ENCODE measurements at regions not wholly inside any gene's neighbourhood (a gene's known extent, or its start where the extent isn't known, plus 50 kb on each side); places are given as distances from the start of the nearest gene placed in this dataset.

DNA sequence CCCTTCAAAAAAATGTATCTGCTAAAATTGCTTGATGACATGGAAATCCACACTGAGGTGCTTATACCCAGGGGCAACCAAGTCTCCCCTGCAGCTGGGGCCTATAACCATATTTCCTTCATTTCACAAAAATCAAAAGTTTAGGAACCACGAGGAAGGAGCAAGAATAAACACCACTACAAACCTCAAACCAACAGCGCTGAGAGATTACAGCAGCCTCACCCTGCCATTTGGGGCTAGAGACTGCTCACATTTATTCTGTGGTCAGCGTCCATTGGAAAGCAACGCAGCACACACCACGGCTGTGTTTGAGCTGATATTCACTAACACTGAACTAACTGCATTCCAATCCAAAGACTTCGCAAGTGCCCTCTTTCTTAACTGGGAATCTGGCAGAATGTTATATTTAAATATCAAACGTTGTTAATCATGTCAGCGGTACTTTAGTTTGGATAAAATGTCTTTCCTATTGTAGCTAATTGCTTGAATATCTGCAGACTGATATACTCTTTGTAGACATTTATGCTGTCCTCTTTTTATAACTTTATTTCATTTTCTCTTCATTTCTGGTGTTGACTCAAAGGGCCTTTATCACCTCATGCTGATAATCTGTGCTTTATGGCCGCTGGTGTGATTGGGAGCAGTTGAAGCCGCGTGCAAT, 94.6 kb downstream of the FOXA2 start (continued):
- TF ChIP-seq, protein P1, sequence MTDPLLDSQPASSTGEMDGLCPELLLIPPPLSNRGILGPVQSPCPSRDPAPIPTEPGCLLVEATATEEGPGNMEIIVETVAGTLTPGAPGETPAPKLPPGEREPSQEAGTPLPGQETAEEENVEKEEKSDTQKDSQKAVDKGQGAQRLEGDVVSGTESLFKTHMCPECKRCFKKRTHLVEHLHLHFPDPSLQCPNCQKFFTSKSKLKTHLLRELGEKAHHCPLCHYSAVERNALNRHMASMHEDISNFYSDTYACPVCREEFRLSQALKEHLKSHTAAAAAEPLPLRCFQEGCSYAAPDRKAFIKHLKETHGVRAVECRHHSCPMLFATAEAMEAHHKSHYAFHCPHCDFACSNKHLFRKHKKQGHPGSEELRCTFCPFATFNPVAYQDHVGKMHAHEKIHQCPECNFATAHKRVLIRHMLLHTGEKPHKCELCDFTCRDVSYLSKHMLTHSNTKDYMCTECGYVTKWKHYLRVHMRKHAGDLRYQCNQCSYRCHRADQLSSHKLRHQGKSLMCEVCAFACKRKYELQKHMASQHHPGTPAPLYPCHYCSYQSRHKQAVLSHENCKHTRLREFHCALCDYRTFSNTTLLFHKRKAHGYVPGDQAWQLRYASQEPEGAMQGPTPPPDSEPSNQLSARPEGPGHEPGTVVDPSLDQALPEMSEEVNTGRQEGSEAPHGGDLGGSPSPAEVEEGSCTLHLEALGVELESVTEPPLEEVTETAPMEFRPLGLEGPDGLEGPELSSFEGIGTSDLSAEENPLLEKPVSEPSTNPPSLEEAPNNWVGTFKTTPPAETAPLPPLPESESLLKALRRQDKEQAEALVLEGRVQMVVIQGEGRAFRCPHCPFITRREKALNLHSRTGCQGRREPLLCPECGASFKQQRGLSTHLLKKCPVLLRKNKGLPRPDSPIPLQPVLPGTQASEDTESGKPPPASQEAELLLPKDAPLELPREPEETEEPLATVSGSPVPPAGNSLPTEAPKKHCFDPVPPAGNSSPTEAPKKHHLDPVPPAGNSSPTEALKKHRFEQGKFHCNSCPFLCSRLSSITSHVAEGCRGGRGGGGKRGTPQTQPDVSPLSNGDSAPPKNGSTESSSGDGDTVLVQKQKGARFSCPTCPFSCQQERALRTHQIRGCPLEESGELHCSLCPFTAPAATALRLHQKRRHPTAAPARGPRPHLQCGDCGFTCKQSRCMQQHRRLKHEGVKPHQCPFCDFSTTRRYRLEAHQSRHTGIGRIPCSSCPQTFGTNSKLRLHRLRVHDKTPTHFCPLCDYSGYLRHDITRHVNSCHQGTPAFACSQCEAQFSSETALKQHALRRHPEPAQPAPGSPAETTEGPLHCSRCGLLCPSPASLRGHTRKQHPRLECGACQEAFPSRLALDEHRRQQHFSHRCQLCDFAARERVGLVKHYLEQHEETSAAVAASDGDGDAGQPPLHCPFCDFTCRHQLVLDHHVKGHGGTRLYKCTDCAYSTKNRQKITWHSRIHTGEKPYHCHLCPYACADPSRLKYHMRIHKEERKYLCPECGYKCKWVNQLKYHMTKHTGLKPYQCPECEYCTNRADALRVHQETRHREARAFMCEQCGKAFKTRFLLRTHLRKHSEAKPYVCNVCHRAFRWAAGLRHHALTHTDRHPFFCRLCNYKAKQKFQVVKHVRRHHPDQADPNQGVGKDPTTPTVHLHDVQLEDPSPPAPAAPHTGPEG (CRISPR knock-in tag; IDR thresholded peaks at IDR 0.05), result peak; percentile 41; the same call in 1 of the 2 replicates
- TF ChIP-seq SP5 (CRISPR knock-in tag; IDR thresholded peaks at IDR 0.05; ENCODE audit: borderline replicate concordance, low read depth) (peak; percentile 25; the same call in 1 of the 2 replicates), ZNF12 (CRISPR knock-in tag; IDR thresholded peaks at IDR 0.05) (no peak), ZNF33B (CRISPR knock-in tag; IDR thresholded peaks at IDR 0.05) (0 out of 2 replicates have a peak, but pooled peaks have one; percentile 38), SATB2 (CRISPR knock-in tag; IDR thresholded peaks at IDR 0.05) (no peak)
- TF ChIP-seq, protein P2, sequence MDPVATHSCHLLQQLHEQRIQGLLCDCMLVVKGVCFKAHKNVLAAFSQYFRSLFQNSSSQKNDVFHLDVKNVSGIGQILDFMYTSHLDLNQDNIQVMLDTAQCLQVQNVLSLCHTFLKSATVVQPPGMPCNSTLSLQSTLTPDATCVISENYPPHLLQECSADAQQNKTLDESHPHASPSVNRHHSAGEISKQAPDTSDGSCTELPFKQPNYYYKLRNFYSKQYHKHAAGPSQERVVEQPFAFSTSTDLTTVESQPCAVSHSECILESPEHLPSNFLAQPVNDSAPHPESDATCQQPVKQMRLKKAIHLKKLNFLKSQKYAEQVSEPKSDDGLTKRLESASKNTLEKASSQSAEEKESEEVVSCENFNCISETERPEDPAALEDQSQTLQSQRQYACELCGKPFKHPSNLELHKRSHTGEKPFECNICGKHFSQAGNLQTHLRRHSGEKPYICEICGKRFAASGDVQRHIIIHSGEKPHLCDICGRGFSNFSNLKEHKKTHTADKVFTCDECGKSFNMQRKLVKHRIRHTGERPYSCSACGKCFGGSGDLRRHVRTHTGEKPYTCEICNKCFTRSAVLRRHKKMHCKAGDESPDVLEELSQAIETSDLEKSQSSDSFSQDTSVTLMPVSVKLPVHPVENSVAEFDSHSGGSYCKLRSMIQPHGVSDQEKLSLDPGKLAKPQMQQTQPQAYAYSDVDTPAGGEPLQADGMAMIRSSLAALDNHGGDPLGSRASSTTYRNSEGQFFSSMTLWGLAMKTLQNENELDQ (CRISPR knock-in tag; IDR thresholded peaks at IDR 0.05; ENCODE audit: borderline replicate concordance), result peak; percentile 35; the same call in 1 of the 2 replicates
- TF ChIP-seq, protein P3, sequence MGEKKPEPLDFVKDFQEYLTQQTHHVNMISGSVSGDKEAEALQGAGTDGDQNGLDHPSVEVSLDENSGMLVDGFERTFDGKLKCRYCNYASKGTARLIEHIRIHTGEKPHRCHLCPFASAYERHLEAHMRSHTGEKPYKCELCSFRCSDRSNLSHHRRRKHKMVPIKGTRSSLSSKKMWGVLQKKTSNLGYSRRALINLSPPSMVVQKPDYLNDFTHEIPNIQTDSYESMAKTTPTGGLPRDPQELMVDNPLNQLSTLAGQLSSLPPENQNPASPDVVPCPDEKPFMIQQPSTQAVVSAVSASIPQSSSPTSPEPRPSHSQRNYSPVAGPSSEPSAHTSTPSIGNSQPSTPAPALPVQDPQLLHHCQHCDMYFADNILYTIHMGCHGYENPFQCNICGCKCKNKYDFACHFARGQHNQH (CRISPR knock-in tag; IDR thresholded peaks at IDR 0.05), result no peak
- TF ChIP-seq, protein P4, sequence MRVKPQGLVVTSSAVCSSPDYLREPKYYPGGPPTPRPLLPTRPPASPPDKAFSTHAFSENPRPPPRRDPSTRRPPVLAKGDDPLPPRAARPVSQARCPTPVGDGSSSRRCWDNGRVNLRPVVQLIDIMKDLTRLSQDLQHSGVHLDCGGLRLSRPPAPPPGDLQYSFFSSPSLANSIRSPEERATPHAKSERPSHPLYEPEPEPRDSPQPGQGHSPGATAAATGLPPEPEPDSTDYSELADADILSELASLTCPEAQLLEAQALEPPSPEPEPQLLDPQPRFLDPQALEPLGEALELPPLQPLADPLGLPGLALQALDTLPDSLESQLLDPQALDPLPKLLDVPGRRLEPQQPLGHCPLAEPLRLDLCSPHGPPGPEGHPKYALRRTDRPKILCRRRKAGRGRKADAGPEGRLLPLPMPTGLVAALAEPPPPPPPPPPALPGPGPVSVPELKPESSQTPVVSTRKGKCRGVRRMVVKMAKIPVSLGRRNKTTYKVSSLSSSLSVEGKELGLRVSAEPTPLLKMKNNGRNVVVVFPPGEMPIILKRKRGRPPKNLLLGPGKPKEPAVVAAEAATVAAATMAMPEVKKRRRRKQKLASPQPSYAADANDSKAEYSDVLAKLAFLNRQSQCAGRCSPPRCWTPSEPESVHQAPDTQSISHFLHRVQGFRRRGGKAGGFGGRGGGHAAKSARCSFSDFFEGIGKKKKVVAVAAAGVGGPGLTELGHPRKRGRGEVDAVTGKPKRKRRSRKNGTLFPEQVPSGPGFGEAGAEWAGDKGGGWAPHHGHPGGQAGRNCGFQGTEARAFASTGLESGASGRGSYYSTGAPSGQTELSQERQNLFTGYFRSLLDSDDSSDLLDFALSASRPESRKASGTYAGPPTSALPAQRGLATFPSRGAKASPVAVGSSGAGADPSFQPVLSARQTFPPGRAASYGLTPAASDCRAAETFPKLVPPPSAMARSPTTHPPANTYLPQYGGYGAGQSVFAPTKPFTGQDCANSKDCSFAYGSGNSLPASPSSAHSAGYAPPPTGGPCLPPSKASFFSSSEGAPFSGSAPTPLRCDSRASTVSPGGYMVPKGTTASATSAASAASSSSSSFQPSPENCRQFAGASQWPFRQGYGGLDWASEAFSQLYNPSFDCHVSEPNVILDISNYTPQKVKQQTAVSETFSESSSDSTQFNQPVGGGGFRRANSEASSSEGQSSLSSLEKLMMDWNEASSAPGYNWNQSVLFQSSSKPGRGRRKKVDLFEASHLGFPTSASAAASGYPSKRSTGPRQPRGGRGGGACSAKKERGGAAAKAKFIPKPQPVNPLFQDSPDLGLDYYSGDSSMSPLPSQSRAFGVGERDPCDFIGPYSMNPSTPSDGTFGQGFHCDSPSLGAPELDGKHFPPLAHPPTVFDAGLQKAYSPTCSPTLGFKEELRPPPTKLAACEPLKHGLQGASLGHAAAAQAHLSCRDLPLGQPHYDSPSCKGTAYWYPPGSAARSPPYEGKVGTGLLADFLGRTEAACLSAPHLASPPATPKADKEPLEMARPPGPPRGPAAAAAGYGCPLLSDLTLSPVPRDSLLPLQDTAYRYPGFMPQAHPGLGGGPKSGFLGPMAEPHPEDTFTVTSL (CRISPR knock-in tag; IDR thresholded peaks at IDR 0.05; ENCODE audit: borderline replicate concordance), result no peak

Measured in HepG2 (cell line).